T-helper 9 cell (primary cell): ENCODE measurements at regions not wholly inside any gene's neighbourhood (a gene's known extent, or its start where the extent isn't known, plus 50 kb on each side); places are given as distances from the start of the nearest gene placed in this dataset.

Source experiments
- DNase-seq: peaks from one replicate; pipeline ENCODE4 v3.0.0-alpha.2; 2020

- DNase-seq, result no peak
Observed at GRCh38 chr13:73698859-73699258, 435.3 kb downstream of the KLF12 start.

- DNase-seq, result no peak
Observed at GRCh38 chr13:73697166-73697565, 437.0 kb downstream of the KLF12 start.

- no peak for DNase-seq
Observed at GRCh38 chr13:73696713-73697112, 437.5 kb downstream of the KLF12 start.

GRCh38 chr13:73696271-73696670 is 437.9 kb downstream of the KLF12 start:
- DNase-seq, result no peak

- DNase-seq, result no peak
Observed at GRCh38 chr13:73695325-73695724, 438.9 kb downstream of the KLF12 start.

GRCh38 chr13:73693215-73693614 is 441.0 kb downstream of the KLF12 start:
- no peak for DNase-seq

- no peak for DNase-seq
Observed at GRCh38 chr13:73691891-73692290, 442.3 kb downstream of the KLF12 start.

- no peak for DNase-seq
Observed at GRCh38 chr13:73687929-73688328, 446.3 kb downstream of the KLF12 start.

GRCh38 chr13:73687087-73687486 is 447.1 kb downstream of the KLF12 start:
- DNase-seq, result no peak

- no peak for DNase-seq
Observed at GRCh38 chr13:73684750-73685149, 449.5 kb downstream of the KLF12 start.

GRCh38 chr13:73684286-73684685 is 449.9 kb downstream of the KLF12 start:
- no peak for DNase-seq

- no peak for DNase-seq
Observed at GRCh38 chr13:73683746-73684145, 450.5 kb downstream of the KLF12 start.

GRCh38 chr13:73681779-73682178 is 452.4 kb downstream of the KLF12 start:
- DNase-seq, result no peak

- DNase-seq, result no peak
Observed at GRCh38 chr13:73681015-73681414, 453.2 kb downstream of the KLF12 start.

- DNase-seq, result no peak
Observed at GRCh38 chr13:73677048-73677601, 457.1 kb downstream of the KLF12 start.

- no peak for DNase-seq
Observed at GRCh38 chr13:73676550-73677047, 457.6 kb downstream of the KLF12 start.

GRCh38 chr13:73675821-73676220 is 458.4 kb downstream of the KLF12 start:
- DNase-seq, result no peak

GRCh38 chr13:73674570-73674969 is 459.6 kb downstream of the KLF12 start:
- DNase-seq, result no peak

GRCh38 chr13:73673931-73674330 is 460.3 kb downstream of the KLF12 start:
- DNase-seq, result no peak

GRCh38 chr13:73672492-73672891 is 461.7 kb downstream of the KLF12 start:
- no peak for DNase-seq

GRCh38 chr13:73671732-73672131 is 462.5 kb downstream of the KLF12 start:
- no peak for DNase-seq

GRCh38 chr13:73671011-73671410 is 463.2 kb downstream of the KLF12 start:
- DNase-seq, result no peak

GRCh38 chr13:73667756-73668155 is 466.4 kb downstream of the KLF12 start:
- no peak for DNase-seq

GRCh38 chr13:73665261-73665660 is 468.9 kb downstream of the KLF12 start:
- no peak for DNase-seq

- DNase-seq, result no peak
Observed at GRCh38 chr13:73664851-73665250, 469.4 kb downstream of the KLF12 start.
